B cell (primary cell): ENCODE measurements at regions not wholly inside any gene's neighbourhood (a gene's known extent, or its start where the extent isn't known, plus 50 kb on each side); places are given as distances from the start of the nearest gene placed in this dataset.

ENCODE experiments used
- CTCF ChIP-seq: fragments of 200-600 bp; IDR thresholded peaks from one replicate; pipeline ENCODE4 v1.8.0; 2022; ENCODE audit warnings: antibody characterized with exemption, mild to moderate bottlenecking
- EZH2 ChIP-seq: IDR thresholded peaks from 2 replicates; pipeline ENCODE4 v1.6.1; 2012; ENCODE audit warnings: borderline replicate concordance, low read depth, mild to moderate bottlenecking, moderate library complexity, low read length; ENCODE audit not compliant: insufficient read depth, poor library complexity, severe bottlenecking

GRCh38 chrX:4059893-4060292, 346.4 kb upstream of the PRKX start:
- TF ChIP-seq CTCF (no peak), EZH2 (no peak)
